ENCODE measurements at regions not wholly inside any gene's neighbourhood (a gene's known extent, or its start where the extent isn't known, plus 50 kb on each side); places are given as distances from the start of the nearest gene placed in this dataset.

DNA sequence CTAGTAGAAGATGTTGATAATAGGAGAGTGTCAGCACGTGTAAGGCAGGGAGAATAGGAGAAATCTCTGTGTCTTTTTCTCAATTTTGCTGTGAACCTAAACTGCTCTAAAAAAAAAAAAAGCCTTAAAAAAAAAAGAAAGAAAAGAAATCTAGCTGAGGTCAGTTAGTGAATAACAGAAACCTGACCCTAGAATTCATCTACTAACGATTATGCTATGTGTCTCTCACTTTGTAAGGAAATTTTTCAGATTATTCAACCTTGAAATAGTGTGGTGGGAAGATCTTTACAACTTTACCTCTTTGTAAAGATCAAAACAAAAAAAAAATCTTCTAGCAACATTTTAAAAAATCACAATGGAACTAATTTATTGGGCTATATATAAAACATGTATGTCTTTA is 995.7 kb downstream of the GALC start:
- Histone ChIP-seq H3K4me3 (ENCODE audit: low read depth, low read length) (no peak overlapping the region), H3K36me3 (replicated peaks) (no peaks in the 10 kb centered on the region)
- in situ Hi-C loops (cut with HindIII; ENCODE audit: low pct_ligation_motif_present, low sequenced_read_pairs): no loop called here

GRCh38 chr14:86990396-86990795 is 1002.6 kb downstream of the GALC start:
- DNase-seq: no peak
- no peak overlapping the region for H3K27ac ChIP-seq
- in situ Hi-C loops (cut with HindIII; ENCODE audit: low pct_ligation_motif_present, low sequenced_read_pairs): no loop called here
- no peaks in the 10 kb centered on the region for H3K36me3 ChIP-seq (replicated peaks)
- TF ChIP-seq, protein P1, sequence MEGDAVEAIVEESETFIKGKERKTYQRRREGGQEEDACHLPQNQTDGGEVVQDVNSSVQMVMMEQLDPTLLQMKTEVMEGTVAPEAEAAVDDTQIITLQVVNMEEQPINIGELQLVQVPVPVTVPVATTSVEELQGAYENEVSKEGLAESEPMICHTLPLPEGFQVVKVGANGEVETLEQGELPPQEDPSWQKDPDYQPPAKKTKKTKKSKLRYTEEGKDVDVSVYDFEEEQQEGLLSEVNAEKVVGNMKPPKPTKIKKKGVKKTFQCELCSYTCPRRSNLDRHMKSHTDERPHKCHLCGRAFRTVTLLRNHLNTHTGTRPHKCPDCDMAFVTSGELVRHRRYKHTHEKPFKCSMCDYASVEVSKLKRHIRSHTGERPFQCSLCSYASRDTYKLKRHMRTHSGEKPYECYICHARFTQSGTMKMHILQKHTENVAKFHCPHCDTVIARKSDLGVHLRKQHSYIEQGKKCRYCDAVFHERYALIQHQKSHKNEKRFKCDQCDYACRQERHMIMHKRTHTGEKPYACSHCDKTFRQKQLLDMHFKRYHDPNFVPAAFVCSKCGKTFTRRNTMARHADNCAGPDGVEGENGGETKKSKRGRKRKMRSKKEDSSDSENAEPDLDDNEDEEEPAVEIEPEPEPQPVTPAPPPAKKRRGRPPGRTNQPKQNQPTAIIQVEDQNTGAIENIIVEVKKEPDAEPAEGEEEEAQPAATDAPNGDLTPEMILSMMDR (IDR thresholded peaks at IDR 0.05; ENCODE audit: low read depth, low read length, missing control alignments): no peak
- H3K4me3 ChIP-seq (ENCODE audit: low read depth, low read length): no peak overlapping the region
- no peaks in the 10 kb centered on the region for H3K27me3 ChIP-seq (replicated peaks)

More for the DNA sequence above, 995.7 kb downstream of the GALC start:
- DNase-seq: no peak
- TF ChIP-seq, protein P1 (IDR thresholded peaks at IDR 0.05; ENCODE audit: low read depth, low read length, missing control alignments): no peak
- no peak overlapping the region for H3K27ac ChIP-seq
- no peaks in the 10 kb centered on the region for H3K27me3 ChIP-seq (replicated peaks)

GRCh38 chr14:86989285-86989684 is 1003.7 kb downstream of the GALC start:
- H3K27me3 ChIP-seq (replicated peaks): no peaks in the 10 kb centered on the region
- in situ Hi-C loops (cut with HindIII; ENCODE audit: low pct_ligation_motif_present, low sequenced_read_pairs): no loop called here
- H3K4me3 ChIP-seq (ENCODE audit: low read depth, low read length): no peak overlapping the region
- no peak overlapping the region for H3K27ac ChIP-seq
- no peaks in the 10 kb centered on the region for H3K36me3 ChIP-seq (replicated peaks)
- no peak for DNase-seq
- TF ChIP-seq, protein P1 (IDR thresholded peaks at IDR 0.05; ENCODE audit: low read depth, low read length, missing control alignments): no peak

DNA sequence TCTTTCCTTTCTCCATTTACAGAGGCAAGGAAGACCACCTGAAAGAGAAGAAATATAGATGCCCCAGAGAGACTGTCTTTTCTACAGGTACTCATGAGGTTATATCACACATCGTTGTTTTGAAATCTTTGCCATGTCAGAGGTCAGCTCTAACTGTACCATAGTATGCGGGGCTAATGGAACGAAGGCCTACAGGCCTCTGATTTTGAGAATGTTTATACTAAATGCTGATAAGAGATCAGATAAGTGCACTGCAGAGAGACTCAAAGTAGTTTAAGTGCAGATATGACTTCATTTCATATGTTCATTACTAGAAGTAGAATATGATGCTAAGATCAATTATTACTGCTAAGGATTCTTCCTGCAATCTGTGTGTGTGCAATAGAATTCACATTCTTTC is 1005.0 kb downstream of the GALC start:
- in situ Hi-C loops (cut with HindIII; ENCODE audit: low pct_ligation_motif_present, low sequenced_read_pairs): no loop called here
- H3K4me3 ChIP-seq (ENCODE audit: low read depth, low read length): no peak overlapping the region
- no peaks in the 10 kb centered on the region for H3K27me3 ChIP-seq (replicated peaks)
- DNase-seq: no peak
- H3K36me3 ChIP-seq (replicated peaks): no peaks in the 10 kb centered on the region
- TF ChIP-seq, protein P1 (IDR thresholded peaks at IDR 0.05; ENCODE audit: low read depth, low read length, missing control alignments): no peak
- H3K27ac ChIP-seq: no peak overlapping the region

- H3K4me3 ChIP-seq (ENCODE audit: low read depth, low read length): no peak overlapping the region
- in situ Hi-C loops (cut with HindIII; ENCODE audit: low pct_ligation_motif_present, low sequenced_read_pairs): no loop called here
- no peak for DNase-seq
- H3K27me3 ChIP-seq (replicated peaks): no peaks in the 10 kb centered on the region
- H3K27ac ChIP-seq: no peak overlapping the region
- H3K36me3 ChIP-seq (replicated peaks): no peaks in the 10 kb centered on the region
- TF ChIP-seq, protein P1 (IDR thresholded peaks at IDR 0.05; ENCODE audit: low read depth, low read length, missing control alignments): no peak
Measured at GRCh38 chr14:86973177-86973576, 1019.8 kb downstream of the GALC start.

DNA sequence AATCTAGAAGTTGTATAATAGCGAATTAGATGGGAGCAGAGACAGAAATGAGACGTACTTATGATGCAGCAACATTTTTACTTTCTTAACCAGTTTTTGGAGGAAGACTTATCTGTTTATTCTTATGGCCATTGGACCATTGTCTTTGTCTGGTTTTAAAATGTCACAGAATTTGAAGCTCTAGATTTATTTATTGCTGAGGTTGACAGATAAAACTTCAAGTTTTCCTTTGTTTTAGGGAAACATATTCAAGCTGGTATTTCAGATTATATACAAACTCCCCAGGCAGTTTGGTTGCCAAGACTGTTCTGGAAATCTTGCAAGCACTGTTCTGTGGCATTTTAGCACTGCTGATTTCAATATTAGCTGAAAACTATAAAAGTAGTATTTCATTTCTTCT is 1021.7 kb downstream of the GALC start:
- no peak overlapping the region for H3K27ac ChIP-seq
- DNase-seq: no peak
- H3K36me3 ChIP-seq (replicated peaks): no peaks in the 10 kb centered on the region
- TF ChIP-seq, protein P1 (IDR thresholded peaks at IDR 0.05; ENCODE audit: low read depth, low read length, missing control alignments): no peak
- no peaks in the 10 kb centered on the region for H3K27me3 ChIP-seq (replicated peaks)
- no peak overlapping the region for H3K4me3 ChIP-seq (ENCODE audit: low read depth, low read length)
- in situ Hi-C loops (cut with HindIII; ENCODE audit: low pct_ligation_motif_present, low sequenced_read_pairs): no loop called here
